ENCODE measurements at regions not wholly inside any gene's neighbourhood (a gene's known extent, or its start where the extent isn't known, plus 50 kb on each side); places are given as distances from the start of the nearest gene placed in this dataset.
A peak's percentile ranks its signal among the peaks of the same experiment; 100 is the strongest.
"Not testable (repeated sequence)": the region's sequence is repeated elsewhere in the genome, so short reads cannot be mapped to it uniquely, and the experiment has no call there.

DNA sequence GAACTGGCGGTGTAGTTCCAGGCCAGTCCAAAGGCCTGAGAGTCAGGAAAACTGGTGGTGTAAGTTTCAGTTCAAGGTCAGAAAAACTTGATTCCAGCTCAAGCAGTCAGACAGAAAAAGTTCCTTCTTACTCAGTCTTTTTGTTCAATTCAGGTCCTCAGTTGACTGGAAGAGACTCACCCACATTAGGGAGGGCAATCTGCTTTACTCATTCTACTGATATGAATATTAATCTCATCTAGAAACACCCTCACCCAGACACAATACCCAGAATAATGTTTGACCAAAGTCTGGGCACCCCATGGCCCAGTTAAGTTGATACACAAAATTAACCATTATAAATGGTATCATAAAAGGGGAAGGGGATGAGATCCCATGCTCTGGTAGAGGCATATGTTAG is 50.1 kb upstream of the LTA4H start:
- no peaks in the 10 kb centered on the region for H3K9me3 ChIP-seq (ENCODE audit: low read length)
- CTCF ChIA-PET, result no interaction called here
- no TSS peak for BruUV-seq (replicated peaks)

GRCh38 chr12:96086190-96086589 is 50.8 kb upstream of the LTA4H start:
- H3K9me2 ChIP-seq (replicated peaks; ENCODE audit: low read length); H3K27me3 ChIP-seq (ENCODE audit: low read length); H3K79me2 ChIP-seq (ENCODE audit: low read length); CTCF ChIA-PET; H3K4me3 ChIP-seq (ENCODE audit: low read length); H3K9me3 ChIP-seq (ENCODE audit: low read length); H4K20me1 ChIP-seq (ENCODE audit: low read length); H3K9ac ChIP-seq (ENCODE audit: low read length); BruUV-seq (replicated peaks); H3F3A ChIP-seq (ENCODE audit: low read length, unreplicated experiment); H3K4me2 ChIP-seq (ENCODE audit: low read length); POLR2A ChIA-PET (ENCODE audit: unreplicated experiment); H2AFZ ChIP-seq (ENCODE audit: low read length); ATAC-seq; intact Hi-C loops (cut with micrococcal nuclease); H3K27ac ChIP-seq (ENCODE audit: low read length); H3K36me3 ChIP-seq (ENCODE audit: low read depth, low read length); DNase-seq: not testable (repeated sequence)
- H3K4me1 ChIP-seq (ENCODE audit: insufficient read depth, low read length), result peaks cover 11% of the 10 kb centered on the region

More for the DNA sequence above, 50.1 kb upstream of the LTA4H start:
- Histone ChIP-seq H3K79me2 (ENCODE audit: low read length) (no peaks in the 10 kb centered on the region), H3F3A (ENCODE audit: low read length, unreplicated experiment) (no peaks in the 10 kb centered on the region), H4K20me1 (ENCODE audit: low read length) (no peaks in the 10 kb centered on the region), H3K4me2 (ENCODE audit: low read length) (no peak overlapping the region), H3K27me3 (ENCODE audit: low read length) (no peaks in the 10 kb centered on the region), H3K4me3 (ENCODE audit: low read length) (no peak overlapping the region), H2AFZ (ENCODE audit: low read length) (no peak overlapping the region), H3K4me1 (ENCODE audit: insufficient read depth, low read length) (peaks cover 11% of the 10 kb centered on the region), H3K27ac (ENCODE audit: low read length) (no peak overlapping the region), H3K9ac (ENCODE audit: low read length) (no peak overlapping the region), H3K36me3 (ENCODE audit: low read depth, low read length) (no peaks in the 10 kb centered on the region), H3K9me2 (replicated peaks; ENCODE audit: low read length) (no peaks in the 10 kb centered on the region)
- DNase-seq (no peak), ATAC-seq (no peak)
- TF ChIP-seq CTCF (conservative IDR thresholded peaks at IDR 0.05; ENCODE audit: low read depth, low read length) (no peak), EZH2phosphoT487 (IDR thresholded peaks at IDR 0.05; ENCODE audit: borderline replicate concordance, low read length) (no peak), EZH2 (IDR thresholded peaks at IDR 0.05; ENCODE audit: low read length, unreplicated experiment) (no peak)
- intact Hi-C loops (cut with micrococcal nuclease), result no loop called here
- POLR2A ChIA-PET (ENCODE audit: unreplicated experiment), result no interaction called here

DNA sequence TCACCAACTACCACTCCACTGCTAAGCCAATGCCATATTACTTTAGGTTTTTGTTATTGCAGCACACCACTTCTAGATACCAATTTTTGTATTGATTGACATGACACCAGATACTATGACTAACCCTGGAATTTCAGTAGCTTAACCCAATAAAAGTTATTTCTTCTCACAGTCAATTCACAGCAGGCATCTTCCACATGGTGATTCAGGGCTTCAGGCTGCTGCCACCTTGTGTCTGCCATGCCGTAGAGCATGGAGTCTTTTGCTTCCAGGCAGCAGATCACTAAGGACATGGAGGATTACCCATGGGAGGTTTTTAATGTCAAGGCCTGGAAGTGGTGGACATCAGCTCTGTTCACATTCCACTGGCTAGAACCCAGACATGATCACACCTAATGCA is 56.4 kb upstream of the LTA4H start:
- no peak for TF ChIP-seq EZH2 (IDR thresholded peaks at IDR 0.05; ENCODE audit: low read length, unreplicated experiment)
- TF ChIP-seq CTCF (conservative IDR thresholded peaks at IDR 0.05; ENCODE audit: low read depth, low read length), result peak; percentile 59
- TF ChIP-seq EZH2phosphoT487 (IDR thresholded peaks at IDR 0.05; ENCODE audit: borderline replicate concordance, low read length), result no peak
- Histone ChIP-seq H3K4me1 (ENCODE audit: insufficient read depth, low read length) (peaks cover 20% of the 10 kb centered on the region), H3K36me3 (ENCODE audit: low read depth, low read length) (no peaks in the 10 kb centered on the region), H3K27me3 (ENCODE audit: low read length) (no peaks in the 10 kb centered on the region), H3K4me2 (ENCODE audit: low read length) (no peak overlapping the region), H3F3A (ENCODE audit: low read length, unreplicated experiment) (peaks cover 5% of the 10 kb centered on the region), H4K20me1 (ENCODE audit: low read length) (no peaks in the 10 kb centered on the region), H3K79me2 (ENCODE audit: low read length) (no peaks in the 10 kb centered on the region), H2AFZ (ENCODE audit: low read length) (no peak overlapping the region), H3K9me2 (replicated peaks; ENCODE audit: low read length) (no peaks in the 10 kb centered on the region), H3K9ac (ENCODE audit: low read length) (no peak overlapping the region), H3K27ac (ENCODE audit: low read length) (no peak overlapping the region), H3K9me3 (ENCODE audit: low read length) (no peaks in the 10 kb centered on the region), H3K4me3 (ENCODE audit: low read length) (no peak overlapping the region)
- no TSS peak for BruUV-seq (replicated peaks)
- POLR2A ChIA-PET (ENCODE audit: unreplicated experiment), result no interaction called here
- DNase-seq, result peak; percentile 40
- intact Hi-C loops (cut with micrococcal nuclease), result no loop called here
- CTCF ChIA-PET, result interaction anchor here (0.7 kb wide), 1 partner anchor 123 kb away, joined by 3 read pairs; no protein-coding TSS in a partner anchor
- ATAC-seq, result 0 out of 2 replicates have a peak, but pooled peaks have one; percentile 28
